SKM-1 treated with dmso at 0.1 percent for 144 hours (cell line): ENCODE measurements at regions not wholly inside any gene's neighbourhood (a gene's known extent, or its start where the extent isn't known, plus 50 kb on each side); places are given as distances from the start of the nearest gene placed in this dataset.

Source experiments
- DNase-seq: peaks from one replicate; lab custom pipeline; 2025; ENCODE audit not compliant: unreplicated experiment; lab: John Stamatoyannopoulos, UW

DNA sequence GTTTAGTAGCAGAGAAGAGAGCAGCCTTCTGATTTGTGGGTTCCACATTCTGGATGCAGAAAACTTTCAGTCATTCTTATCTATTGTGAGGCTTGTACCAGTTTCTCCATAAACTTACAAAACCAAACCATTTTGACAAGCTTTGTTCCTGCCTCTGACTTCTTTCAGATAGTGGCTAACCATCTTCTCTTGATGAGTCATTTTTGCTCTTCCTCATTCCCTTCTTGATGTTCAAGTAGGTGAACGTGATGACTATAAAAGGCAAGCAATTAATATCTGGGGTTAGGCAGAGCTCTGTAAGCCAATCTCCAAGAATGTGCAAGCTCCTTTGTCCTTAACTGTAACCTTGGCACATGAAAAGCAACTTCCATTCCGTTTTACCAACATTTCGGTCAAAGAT is 2083.1 kb upstream of the PIK3C3 start:
- peak; percentile 2 for DNase-seq

DNA sequence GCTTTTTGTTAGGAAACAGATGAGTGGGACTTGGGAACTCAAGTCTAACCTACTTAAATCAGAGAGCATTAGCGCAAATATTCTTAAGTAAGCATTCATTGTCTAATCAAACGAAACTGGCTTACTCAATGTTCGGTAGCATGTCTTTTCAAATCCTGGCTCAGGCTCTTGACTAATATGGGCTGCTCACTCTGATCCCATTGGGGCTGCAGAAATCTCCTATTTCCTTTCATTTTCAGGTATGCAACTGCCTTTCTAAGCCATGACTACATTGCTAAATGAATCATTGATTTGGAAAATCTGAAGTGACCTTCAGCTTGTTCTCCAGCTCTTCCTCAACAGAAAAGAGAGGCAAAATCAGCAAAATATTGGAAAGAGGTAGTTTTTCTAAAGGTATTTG is 2084.4 kb upstream of the PIK3C3 start:
- DNase-seq: no peak

DNA sequence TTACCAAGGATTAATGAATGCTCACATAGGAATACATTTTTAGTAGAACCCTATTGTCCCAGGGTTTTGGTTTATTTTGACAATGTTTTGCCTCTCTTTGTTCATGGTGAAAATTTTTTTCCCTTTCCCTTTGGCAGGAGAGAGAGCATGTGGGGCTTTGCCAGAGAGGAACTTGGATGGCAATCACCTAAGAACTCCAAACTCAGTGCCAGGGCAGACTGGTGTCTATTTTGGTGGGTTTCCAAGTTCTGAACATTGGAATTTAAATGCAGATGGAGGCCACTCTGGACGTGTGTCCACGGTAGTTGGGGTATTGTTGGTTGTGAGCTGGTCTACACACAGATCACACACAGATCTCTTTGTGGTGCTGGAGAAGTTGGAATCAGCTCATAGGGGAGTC is 2091.1 kb upstream of the PIK3C3 start:
- no peak for DNase-seq

DNA sequence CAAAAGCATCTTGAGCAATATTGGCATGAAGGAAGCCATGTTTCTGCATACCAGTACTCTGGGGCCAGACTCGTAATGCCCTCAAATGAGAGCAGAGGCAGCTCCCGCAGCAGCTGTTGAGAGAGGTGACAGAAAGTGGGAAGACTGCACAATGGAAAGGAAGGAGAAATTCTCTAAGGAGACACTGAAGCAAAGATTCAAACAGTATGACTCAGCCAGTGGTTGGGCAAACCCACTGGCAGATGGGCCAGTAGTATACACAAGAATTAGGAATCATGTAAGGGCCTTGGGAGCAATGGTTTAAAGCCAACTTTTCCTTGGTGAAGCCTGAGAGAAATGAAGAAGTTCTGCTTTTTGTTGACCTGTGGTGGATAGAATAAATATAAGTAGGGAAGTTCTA is 2092.7 kb upstream of the PIK3C3 start:
- DNase-seq: no peak

DNA sequence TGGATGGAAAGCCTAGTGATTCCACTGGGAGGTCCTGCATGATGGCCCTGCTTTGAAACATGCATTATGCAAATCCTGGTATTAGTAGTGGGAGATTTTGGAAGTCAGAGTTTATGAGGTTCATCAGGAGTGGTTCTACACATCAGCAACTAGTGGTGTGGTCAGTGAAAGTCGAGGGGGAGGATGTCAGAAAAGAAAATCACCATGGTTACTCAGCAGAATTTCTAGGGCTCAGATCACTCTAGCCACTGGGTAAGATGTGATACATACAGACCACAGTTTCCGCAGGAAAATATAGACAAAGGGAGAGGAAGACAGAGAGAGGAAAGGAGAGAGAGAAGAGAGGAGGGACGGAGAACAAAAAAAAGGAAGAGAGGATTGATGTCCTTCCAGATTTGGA is 2100.7 kb upstream of the PIK3C3 start:
- no peak for DNase-seq

DNA sequence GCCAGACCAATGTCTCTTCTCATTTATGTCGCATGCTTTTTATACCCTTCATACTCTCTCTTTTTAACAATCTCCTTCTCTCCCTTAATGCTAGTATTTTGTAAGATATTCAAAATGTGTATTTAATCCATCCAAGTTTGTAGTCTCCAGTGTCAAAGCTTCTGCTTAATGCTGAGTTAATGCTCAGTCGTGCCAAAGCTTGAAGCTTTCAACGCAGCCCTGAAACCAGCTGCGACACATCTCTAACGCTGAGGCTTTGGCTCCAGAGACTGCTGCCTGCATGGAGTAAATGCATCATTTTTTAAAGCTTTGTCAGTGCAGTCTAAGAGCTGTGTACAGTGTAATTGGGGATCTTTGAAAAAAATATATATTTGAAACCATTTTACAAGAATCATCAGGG is 2108.8 kb upstream of the PIK3C3 start:
- no peak for DNase-seq

DNA sequence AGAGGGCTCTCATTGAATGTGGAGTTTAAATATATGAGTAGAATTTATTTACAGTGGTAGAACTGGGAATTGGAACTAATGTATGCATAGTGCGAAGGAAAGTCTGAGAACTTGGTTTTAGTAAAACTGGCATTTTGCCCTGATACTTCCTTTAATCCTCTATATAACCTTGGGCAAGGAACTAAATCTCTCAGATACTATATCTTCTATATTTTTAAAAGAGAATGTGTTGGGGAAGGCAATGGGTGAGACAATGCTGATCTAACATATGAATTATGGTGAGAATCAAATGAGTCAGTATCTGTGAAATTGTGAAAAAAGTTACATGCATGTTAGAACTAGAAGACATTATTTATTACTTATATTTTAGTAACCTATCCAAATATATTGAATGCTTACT is 2109.4 kb upstream of the PIK3C3 start:
- no peak for DNase-seq

DNA sequence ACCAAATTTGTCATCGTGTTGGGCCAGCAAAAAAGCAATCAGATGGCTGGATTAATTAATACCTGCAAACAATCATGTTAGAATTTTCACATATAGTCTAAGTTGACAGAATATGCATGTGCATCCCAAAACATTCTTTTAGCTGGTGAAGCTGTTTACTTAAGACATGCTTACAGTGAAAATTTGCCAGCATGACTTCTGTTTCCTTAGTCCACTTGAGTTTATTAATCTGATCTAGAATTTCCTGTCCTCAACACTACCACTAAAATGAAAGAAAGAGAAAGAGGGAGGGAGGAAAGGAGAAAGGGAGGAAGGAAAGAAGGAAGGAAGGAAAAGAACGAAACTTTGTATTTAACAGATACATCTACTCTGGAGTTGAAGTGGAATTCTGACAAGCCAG is 2109.9 kb upstream of the PIK3C3 start:
- no peak for DNase-seq

DNA sequence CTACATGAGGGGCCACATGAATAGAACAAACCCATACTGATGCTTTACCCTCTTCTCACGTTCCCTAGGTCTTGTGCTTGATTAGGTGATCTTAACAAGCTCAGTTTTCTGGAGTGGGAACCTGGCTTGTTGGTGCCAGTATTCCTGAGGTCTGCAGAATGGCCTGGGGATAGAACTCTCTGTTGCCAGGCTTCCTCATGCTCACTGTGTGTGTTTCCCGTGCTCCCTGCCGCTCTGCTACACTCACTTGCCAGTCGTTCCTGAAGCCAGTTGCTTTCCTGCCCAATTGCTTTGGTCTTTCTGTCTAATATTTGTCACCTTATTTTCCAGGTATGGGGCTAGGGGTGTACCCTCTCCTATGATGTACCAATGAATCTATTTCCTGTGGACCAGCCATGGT is 2111.5 kb upstream of the PIK3C3 start:
- DNase-seq: no peak

DNA sequence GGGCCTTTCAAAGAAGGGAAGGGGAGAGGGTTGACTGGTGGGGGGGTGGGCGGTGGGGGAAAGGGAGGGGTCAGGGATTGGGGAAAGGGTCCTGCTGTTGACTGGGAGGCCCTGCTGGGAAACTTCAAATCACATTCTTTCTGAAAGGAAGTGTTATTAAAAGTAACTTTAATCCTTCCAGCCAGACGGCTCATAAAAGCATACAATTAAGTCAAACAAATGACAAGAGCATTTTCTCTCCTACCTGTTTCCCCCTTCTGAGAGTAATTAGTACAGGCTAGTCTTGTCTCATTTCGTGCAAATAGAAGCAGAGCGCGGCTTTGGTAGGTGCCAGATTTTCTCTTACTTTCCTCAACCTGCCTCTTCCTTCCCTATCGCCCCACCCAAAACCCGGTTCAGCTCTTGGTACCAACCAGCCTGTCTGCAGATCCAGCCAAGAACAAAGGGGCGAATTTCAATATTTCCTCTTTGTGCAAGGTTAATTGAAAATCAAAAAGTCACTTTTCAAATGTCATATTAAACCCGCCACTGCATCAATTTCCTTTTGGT is 2112.6 kb upstream of the PIK3C3 start:
- DNase-seq: no peak

DNA sequence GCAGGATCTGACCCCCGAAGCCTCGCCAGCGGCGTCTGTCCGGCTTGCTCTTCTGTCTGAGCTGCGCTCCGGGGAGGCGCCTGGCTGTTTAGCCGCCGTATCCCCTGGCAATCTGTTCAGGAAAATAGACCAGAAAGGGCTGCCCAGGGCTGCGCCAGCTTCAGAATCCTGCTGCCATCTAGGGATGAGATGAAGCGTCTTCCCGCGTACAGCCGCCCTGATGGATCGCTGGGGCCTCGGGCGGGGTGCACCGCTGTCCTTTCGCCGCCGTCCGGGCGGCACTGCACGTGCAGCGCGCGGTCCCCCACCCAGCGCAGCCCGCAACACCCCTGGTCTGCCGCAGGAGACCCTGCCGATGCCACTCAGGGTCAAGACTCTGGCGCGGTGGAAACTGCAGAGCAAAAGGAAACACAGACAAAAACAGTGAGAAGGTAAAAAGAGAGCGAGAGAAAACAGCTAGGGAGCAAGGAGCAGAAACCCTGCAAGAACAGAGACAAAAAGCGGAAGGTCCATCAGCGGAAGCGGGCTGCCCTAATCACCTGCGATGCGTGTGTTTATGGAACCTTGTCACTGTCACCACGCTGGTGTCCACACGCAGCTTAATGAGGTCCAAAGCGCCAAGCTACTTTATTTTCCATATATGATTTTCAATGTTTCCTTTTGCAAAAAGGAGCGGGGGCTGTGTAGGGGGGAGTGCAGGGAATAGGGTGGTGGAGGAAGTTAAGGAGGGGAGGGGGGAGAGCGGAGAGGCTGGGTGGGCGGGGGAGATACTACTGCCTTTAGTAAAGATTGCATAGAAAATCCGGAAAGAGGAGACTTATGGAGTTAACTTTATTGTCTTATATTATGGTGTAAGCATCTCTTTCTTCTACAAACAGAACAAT is 2113.3 kb upstream of the PIK3C3 start:
- peak; percentile 55 for DNase-seq

DNA sequence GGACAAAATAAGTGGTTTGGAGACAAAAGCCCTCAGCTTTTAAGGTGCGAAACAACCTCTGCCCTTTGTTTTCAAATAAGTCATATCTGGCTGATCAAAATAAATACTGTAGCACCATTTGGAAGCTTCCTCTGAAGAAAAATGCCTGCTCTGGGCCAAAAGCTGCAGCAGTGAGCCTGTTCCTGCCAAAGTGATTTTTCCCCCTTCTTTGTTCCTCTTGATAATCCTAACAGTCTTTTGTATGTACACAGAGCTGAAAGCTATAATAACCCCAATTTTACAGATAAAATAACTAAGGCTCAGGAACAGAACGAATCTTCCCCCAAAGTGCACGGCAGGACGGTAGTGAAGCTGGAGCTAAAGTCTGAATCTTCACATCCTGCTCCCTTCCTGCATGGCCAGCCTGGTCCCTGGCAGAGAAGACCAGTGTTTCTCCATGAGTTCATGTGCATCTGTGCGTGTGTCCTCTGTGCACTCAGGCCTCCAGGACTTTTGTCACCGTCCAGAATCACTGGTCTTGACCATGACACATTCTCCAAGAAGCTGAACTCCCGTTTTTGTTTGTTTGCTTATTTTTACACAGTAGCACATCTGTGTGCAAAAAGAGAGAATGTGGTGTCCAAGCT is 2114.1 kb upstream of the PIK3C3 start:
- no peak for DNase-seq

DNA sequence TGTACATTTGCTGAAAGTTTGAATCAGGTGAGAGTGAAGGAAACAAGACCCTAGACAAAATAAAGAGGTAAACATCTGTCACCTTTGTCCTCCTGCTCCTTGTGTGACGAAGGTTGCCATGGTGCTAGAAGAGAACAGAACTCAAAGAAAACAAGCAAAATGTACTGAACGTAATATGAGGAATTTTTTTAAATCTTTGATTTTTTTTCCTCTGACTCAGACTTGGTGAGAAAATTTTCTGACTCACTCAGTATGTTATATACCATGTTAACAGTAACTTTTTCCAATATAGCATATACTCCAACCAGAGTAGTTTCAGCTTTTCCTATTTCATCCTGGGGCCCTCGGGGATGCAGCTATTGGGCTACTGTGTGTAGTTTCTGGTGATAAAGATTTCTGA is 2114.6 kb upstream of the PIK3C3 start:
- DNase-seq: no peak

DNA sequence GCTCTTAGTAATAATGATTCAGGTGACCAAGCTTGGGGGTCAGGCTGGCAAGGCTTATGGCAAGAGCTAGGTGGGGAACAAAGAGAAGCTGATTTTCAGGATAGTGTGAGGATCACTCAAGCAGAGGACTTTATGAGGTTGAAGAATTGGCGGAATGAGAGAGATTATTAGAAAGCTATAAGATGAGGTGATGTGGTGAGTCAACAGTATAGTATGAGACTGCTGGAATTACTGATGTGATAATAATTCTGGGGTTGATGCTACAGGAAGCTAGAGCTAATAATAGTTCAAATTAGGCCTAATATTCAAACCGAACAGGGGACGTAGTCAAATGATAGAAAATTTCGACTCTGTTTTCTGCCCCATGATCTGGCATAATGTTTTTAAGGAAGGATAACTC is 2115.3 kb upstream of the PIK3C3 start:
- no peak for DNase-seq

DNA sequence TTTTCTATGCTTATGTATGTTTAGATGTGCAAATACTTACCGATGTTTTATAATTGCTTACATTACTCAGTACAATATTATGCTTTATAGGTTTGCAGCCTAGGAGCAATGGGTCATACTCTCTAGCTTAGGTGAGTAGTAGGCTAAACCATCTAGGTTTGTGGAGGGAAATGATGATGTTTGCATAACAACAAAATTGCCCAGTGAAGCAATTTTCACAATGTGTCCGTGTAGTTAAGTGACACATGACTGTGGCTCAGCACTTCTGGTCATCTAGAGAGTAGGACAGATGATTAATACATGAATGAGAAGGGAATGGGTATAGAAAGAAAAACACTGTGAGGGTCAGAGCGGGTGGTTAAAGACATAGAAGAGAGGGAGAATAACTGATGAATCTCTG is 2116.2 kb upstream of the PIK3C3 start:
- no peak for DNase-seq

DNA sequence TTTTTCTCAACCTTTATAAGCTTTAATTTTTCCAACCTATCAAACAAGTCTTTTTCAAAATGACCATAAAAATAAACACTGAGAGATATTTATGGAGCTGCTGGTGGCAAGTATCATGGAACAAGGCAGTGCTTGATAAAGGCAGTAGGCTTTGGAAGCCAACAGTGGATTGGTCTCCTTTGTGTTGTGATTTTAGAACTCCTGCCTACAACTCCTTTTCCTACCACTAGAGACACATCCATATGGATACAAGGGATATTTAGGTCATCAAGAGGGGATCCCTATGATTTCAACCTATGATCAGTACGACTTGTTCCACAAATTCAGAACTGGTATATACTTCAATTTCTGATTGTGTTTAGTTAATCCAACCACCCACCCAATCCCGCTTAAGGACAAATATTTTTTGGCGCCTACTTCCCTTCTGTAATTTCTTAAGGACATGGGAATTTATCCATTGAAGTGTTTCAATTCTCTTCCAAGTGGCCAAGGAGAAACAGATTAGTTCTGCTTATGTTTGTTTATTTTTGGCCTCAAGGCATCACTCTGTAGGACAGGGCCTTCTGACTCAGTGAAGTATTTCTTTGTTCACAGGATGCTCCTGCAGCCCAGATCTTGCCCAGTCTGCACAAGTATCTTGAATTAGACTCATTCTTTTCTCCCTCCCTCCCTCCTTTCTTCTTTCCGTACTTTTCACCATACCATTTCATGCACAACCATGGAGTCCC is 2119.6 kb upstream of the PIK3C3 start:
- no peak for DNase-seq

DNA sequence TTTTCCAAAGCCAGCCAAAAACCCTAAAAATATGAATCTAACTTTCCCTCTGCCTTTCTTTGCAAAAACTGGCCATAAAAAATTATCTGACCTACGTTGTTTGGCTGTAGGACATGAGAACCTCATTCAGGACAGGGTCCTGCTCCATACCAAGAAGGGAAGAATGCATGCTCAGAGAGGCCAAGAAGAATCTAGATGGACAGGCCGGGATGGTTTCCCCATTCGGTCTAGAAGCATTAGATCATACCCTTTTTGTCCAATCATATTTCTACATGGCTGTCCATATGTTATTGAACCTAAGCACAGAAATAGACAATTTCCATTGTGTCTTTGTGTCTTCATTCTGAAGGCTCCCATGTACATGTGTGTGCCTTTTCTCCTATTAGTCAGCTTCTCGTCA is 2120.4 kb upstream of the PIK3C3 start:
- no peak for DNase-seq

DNA sequence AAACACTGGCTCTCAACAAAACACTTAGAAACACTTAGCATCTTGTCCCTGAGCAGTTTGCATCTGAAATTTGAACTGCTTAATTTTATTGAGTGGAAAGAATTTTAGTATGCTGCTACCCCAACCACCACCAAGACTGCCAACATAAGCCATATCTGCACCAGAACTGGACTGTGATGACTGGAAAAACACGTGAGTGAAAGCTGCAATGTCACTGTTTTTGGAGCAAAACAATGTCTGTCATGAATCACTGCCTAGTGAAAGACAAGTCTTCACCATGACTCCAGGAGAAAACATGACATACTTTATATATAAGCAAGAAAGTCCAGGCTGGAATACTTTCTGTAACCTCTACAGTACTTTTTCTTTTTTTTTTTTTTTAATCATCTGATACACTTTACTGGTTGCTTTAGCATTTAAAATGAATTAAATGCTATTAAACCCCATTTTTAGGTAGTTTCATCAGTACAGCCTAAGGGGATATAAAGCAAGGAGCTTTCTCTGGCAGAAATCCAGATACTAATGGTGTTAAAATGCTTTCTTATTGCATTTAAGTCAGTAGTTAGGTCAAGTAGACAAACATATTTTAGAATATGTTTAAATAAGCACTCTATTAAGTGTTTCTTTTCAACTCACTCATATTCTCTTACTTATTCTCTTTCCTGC is 2129.4 kb upstream of the PIK3C3 start:
- no peak for DNase-seq

DNA sequence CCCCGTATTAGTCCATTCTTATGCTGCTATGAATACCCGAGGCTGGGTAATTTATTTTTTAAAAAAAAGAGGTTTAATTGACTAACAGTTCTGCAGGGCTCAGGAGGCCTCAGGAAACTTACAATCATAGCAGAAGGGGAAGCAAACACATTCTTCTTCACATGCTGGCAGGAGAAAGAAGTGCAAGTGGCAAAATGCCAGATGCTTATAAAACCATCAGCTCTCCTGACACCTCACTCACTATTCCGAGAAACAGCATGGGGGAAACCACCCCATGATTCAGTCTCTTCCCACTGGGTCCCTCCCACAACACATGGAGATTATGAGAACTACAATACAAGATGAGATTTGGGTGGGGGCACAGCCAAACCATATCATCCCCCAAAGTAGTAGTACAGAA is 2148.5 kb upstream of the PIK3C3 start:
- no peak for DNase-seq

DNA sequence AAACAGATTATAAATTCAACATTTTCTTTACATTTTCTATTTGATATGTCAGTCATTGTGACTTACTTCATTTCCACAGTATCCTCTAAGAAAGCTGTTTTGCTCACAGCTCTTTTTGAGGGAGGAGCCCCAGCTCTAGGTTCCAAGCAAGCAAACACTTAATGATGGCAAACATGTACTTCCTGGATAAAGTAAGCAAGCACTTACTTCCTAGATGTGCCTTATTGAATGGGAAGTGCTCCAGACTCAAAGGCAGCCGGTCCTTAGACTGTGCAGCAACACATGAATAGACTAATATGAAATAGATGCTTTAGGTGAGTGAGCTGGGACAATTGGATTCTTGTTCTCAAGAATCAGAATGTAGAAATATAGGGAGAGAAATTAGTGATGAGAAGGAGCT is 2149.8 kb upstream of the PIK3C3 start:
- DNase-seq: no peak

DNA sequence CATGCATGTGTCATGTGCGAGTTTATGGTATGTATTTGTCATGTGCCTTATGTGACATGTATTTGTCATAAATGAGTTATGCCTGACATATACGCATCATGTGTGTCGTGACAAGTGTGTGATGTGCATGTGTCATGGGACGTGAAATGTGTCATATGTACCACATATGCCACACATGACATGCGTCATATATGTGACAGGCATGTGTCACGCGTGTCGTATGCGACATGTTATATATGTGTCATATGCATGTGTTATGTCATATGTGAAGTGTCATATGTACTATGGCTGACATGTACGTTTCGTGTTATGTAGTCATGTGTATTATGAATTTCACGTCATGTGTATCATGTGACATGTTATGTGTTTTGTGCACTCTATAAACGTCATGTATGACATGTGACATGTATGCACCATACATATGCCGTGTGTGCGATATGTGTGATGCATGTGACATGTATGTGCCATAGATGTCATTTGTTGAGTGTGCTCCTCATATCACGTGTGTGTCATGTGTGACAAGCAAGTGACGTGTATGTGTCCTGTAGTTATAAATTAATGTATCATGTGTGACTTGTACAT is 2152.3 kb upstream of the PIK3C3 start:
- no peak for DNase-seq
